Thyroid gland (tissue), 4 donors: ENCODE measurements at regions not wholly inside any gene's neighbourhood (a gene's known extent, or its start where the extent isn't known, plus 50 kb on each side); places are given as distances from the start of the nearest gene placed in this dataset.

ENCODE experiments used
- POLR2A ChIP-seq, 2 donors: fragments of 450-650 bp; IDR thresholded peaks; one replicate each; pipeline ENCODE4 v1.6.1; 2017; ENCODE audit warnings: antibody characterized with exemption in 2 of 2, mild to moderate bottlenecking in 2 of 2, moderate library complexity in 1 of 2
- TF ChIP-seq, protein P1 (sequence below), 6 experiments: fragments of 200-600 bp in 3 of 6; fragments of 450-650 bp in 3 of 6; sonication (generic) in 3 of 6; IDR thresholded peaks; one replicate each; pipeline ENCODE4 v1.5.1; 2016 to 2019; ENCODE audit warnings: antibody characterized with exemption in 6 of 6, mild to moderate bottlenecking in 2 of 6, inconsistent platforms in 1 of 6, moderate library complexity in 1 of 6

DNA sequence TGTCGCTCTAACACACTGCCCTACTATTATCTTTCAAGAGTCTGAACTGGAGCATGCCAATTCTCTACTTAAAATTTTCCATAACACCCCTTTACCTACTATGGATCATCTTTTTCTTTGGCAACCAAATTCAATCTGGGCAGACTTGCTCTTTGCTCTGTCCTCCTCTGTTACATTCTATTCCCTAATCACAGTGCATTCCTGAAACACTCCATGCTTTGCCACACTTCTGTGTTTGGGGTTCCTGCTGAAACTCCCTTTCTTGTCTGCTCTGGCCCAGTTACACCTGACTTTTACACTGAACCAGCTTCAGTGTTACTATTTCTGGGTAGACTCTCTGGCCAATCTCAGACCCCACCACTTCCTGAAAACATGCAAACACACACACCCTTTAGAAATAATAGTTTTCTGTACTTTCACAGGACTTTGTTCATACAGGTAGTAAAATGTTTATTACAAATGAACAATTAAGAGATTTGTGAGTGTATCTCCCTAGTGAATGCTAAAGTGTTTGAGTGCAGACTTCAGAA lies 119.9 kb upstream of the DCC start:
- TF ChIP-seq, protein P1, sequence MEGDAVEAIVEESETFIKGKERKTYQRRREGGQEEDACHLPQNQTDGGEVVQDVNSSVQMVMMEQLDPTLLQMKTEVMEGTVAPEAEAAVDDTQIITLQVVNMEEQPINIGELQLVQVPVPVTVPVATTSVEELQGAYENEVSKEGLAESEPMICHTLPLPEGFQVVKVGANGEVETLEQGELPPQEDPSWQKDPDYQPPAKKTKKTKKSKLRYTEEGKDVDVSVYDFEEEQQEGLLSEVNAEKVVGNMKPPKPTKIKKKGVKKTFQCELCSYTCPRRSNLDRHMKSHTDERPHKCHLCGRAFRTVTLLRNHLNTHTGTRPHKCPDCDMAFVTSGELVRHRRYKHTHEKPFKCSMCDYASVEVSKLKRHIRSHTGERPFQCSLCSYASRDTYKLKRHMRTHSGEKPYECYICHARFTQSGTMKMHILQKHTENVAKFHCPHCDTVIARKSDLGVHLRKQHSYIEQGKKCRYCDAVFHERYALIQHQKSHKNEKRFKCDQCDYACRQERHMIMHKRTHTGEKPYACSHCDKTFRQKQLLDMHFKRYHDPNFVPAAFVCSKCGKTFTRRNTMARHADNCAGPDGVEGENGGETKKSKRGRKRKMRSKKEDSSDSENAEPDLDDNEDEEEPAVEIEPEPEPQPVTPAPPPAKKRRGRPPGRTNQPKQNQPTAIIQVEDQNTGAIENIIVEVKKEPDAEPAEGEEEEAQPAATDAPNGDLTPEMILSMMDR (IDR thresholded peaks at IDR 0.05), result no peak
- TF ChIP-seq POLR2A (IDR thresholded peaks at IDR 0.05), result no peak
